K562 (cell line): ENCODE measurements at regions not wholly inside any gene's neighbourhood (a gene's known extent, or its start where the extent isn't known, plus 50 kb on each side); places are given as distances from the start of the nearest gene placed in this dataset.

Source experiments
- ATAC-seq: fragments of 200-7000 bp; cut with Tn5 transposase; 3 replicates; pipeline ENCODE4 v1.9.1; 2020; ENCODE audit warnings: moderate library complexity
- BruUV-seq: library from RNA; stranded (reverse); fragments of 400-500 nt; replicated peaks from 2 replicates; lab custom pipeline; 2021; lab: Mats Ljungman, UMichigan
- CTCF ChIA-PET: fragments of 300-600 bp; formaldehyde crosslinking; extraction: SDS; loops from one replicate; lab custom pipeline; 2021; ENCODE audit warnings: low intra/inter-chr PET ratio; lab: Yijun Ruan, JAX
- POLR2A ChIA-PET: fragments of 300-600, 350-650 bp; sonication (Branson Sonifier 250); formaldehyde crosslinking; extraction: SDS; loops from one replicate; lab custom pipeline; 2021; ENCODE audit warnings: antibody characterized with exemption, inconsistent platforms; lab: Yijun Ruan, JAX
- DNase-seq, 4 experiments: peaks; one replicate each; pipeline versions ENCODE4 v3.0.0 to v3.0.0-alpha.2; 2011 to 2018; ENCODE audit warnings: low spot score in 3 of 4, mixed read lengths in 3 of 4; ENCODE audit errors: extremely low read depth in 1 of 4
- FAIRE-seq: peaks from 2 replicates; lab custom pipeline; 2011; peaks lifted over from hg19 to GRCh38; lab: Jason Lieb, UNC
- H2AFZ ChIP-seq: 2 replicates; pipeline ENCODE4 v1.6.0; 2011; ENCODE audit warnings: low read depth, low read length, control low read depth, inconsistent platforms
- H3K27ac ChIP-seq: fragments of 200-600 bp; 3 replicates; pipeline ENCODE4 v1.8.0; 2011; ENCODE audit warnings: low read depth, mild to moderate bottlenecking, control low read depth, inconsistent platforms, low read length, moderate library complexity, mixed read lengths; ENCODE audit errors: extremely low read depth
- H3K27me3 ChIP-seq, 2 experiments: fragments of 300-600 bp in 1 of 2; 2 replicates in 1 of 2; 3 replicates in 1 of 2; pipeline versions ENCODE4 v1.6.0 to v1.8.0; 2011; ENCODE audit warnings: inconsistent platforms in 2 of 2, low read length in 2 of 2, mild to moderate bottlenecking in 1 of 2, mixed read lengths in 1 of 2, moderate library complexity in 1 of 2; ENCODE audit not compliant: control insufficient read depth in 2 of 2, insufficient read depth in 2 of 2
- H3K36me3 ChIP-seq: fragments of 300-600 bp; 3 replicates; pipeline ENCODE4 v1.8.0; 2011; ENCODE audit warnings: mild to moderate bottlenecking, low read length, inconsistent platforms; ENCODE audit not compliant: control insufficient read depth, insufficient read depth
- H3K4me1 ChIP-seq, 2 experiments: fragments of 200-600 bp in 1 of 2; replicated peaks in 1 of 2; 2 replicates in 1 of 2; 3 replicates in 1 of 2; pipeline versions ENCODE4 v1.5.1 to v1.8.0; 2011; ENCODE audit warnings: inconsistent platforms in 2 of 2, low read length in 2 of 2, mild to moderate bottlenecking in 1 of 2, mixed read lengths in 1 of 2, moderate library complexity in 1 of 2; ENCODE audit not compliant: control insufficient read depth in 2 of 2, insufficient read depth in 2 of 2
- H3K4me2 ChIP-seq: 2 replicates; pipeline ENCODE4 v1.6.1; 2011; ENCODE audit warnings: low read length, control low read depth, inconsistent platforms, mixed read lengths; ENCODE audit not compliant: insufficient read depth
- H3K4me3 ChIP-seq: fragments of 200-600 bp; sonication (generic), shearing (Covaris generic); 2 replicates; pipeline ENCODE4 v1.5.1; 2016; ENCODE audit warnings: control low read depth, inconsistent platforms
- H3K79me2 ChIP-seq: fragments of 200-600 bp; 3 replicates; pipeline ENCODE4 v1.8.0; 2011; ENCODE audit warnings: low read length, inconsistent platforms; ENCODE audit not compliant: control insufficient read depth, insufficient read depth
- H3K9ac ChIP-seq, 2 experiments: 2 replicates each; pipeline versions ENCODE4 v1.6.0 to v1.6.1; 2011; ENCODE audit warnings: low read depth in 2 of 2, low read length in 2 of 2, control low read depth in 1 of 2, inconsistent platforms in 1 of 2, mild to moderate bottlenecking in 1 of 2, mixed read lengths in 1 of 2; ENCODE audit not compliant: insufficient read depth in 1 of 2
- H3K9me1 ChIP-seq: one replicate; pipeline ENCODE4 v1.6.0; 2011; ENCODE audit warnings: inconsistent platforms, mild to moderate bottlenecking, low read length, moderate library complexity; ENCODE audit not compliant: control insufficient read depth, insufficient read depth
- H3K9me3 ChIP-seq: replicated peaks from 2 replicates; pipeline ENCODE4 v1.5.1; 2011; ENCODE audit warnings: low read depth, low read length, inconsistent platforms; ENCODE audit not compliant: control insufficient read depth, insufficient read depth
- H4K20me1 ChIP-seq: replicated peaks from 2 replicates; pipeline ENCODE4 v1.6.1; 2011; ENCODE audit warnings: low read length, inconsistent platforms, mixed read lengths; ENCODE audit not compliant: control insufficient read depth, insufficient read depth
- CHD4 ChIP-seq: fragments of 200-600 bp; sonication (generic); IDR thresholded peaks from 3 replicates; pipeline ENCODE4 v1.6.1; 2012; ENCODE audit warnings: low read depth, mild to moderate bottlenecking, mixed read lengths, low read length, inconsistent platforms; ENCODE audit not compliant: insufficient read depth, insufficient replicate concordance, poor library complexity, severe bottlenecking
- NCOA4 ChIP-seq: fragments of 450-650 bp; IDR thresholded peaks from 2 replicates; pipeline ENCODE4 v1.6.1; 2018; ENCODE audit warnings: mild to moderate bottlenecking; ENCODE audit not compliant: partially characterized antibody
- PHTF2 ChIP-seq: fragments of 250-450 bp; sonication (Bioruptor Pico); IDR thresholded peaks from 2 replicates; pipeline ENCODE4 v1.5.0; 2021; ENCODE audit warnings: mild to moderate bottlenecking
- RBM34 ChIP-seq: fragments of 200-400 bp; formaldehyde crosslinking; IDR thresholded peaks from 2 replicates; pipeline ENCODE4 v1.6.1; 2018; ENCODE audit warnings: low read length, borderline replicate concordance; ENCODE audit not compliant: insufficient read depth
- SNIP1 ChIP-seq: fragments of 450-650 bp; IDR thresholded peaks from 2 replicates; pipeline ENCODE4 v1.7.1; 2017; ENCODE audit warnings: low read depth, mild to moderate bottlenecking
- TCF3 ChIP-seq: sonication (generic); formaldehyde crosslinking; IDR thresholded peaks from 2 replicates; pipeline ENCODE4 v1.4.0; 2020; ENCODE audit warnings: mild to moderate bottlenecking, missing genetic modification reagents
- ZBTB1 ChIP-seq: sonication (generic); formaldehyde crosslinking; IDR thresholded peaks from 2 replicates; pipeline ENCODE4 v1.8.1; 2023; ENCODE audit warnings: missing genetic modification reagents, low read depth, mild to moderate bottlenecking, borderline replicate concordance
- ZNF140 ChIP-seq: fragments of 250-450 bp; sonication (Bioruptor Pico); IDR thresholded peaks from 2 replicates; pipeline ENCODE4 v1.8.0; 2021; ENCODE audit warnings: moderate library complexity, mild to moderate bottlenecking, inconsistent platforms
- ZNF785 ChIP-seq: fragments of 250-450 bp; sonication (Bioruptor Pico); IDR thresholded peaks from 2 replicates; pipeline ENCODE4 v1.4.0; 2020; ENCODE audit warnings: mild to moderate bottlenecking
- WGBS: fragments of 100-300 bp; shearing (Covaris generic); methylation state at CpG from one replicate; pipeline ENCODE4 v1.1.6; 2016; ENCODE audit warnings: low coverage, mixed read lengths; ENCODE audit not compliant: insufficient coverage; ENCODE audit errors: missing lambda C conversion rate; 5-methylcytosine and 5-hydroxymethylcytosine counted together
- in situ Hi-C: fragments of 300-500 bp; cut with MboI; formaldehyde crosslinking; loops from 4 replicates; pipeline ENCODE4 v1.15.0; 2018; ENCODE audit warnings: inconsistent platforms, mixed read lengths
- intact Hi-C: fragments of 100-400 bp; cut with micrococcal nuclease; formaldehyde crosslinking; loops from 2 replicates; pipeline ENCODE4 v1.14.2; 2022
- TF ChIP-seq, protein P1 (sequence below), 2 experiments: fragments of 450-650 bp; IDR thresholded peaks; 2 replicates each; pipeline ENCODE4 v1.6.1; 2016
- TF ChIP-seq, protein P2 (sequence below): sonication (generic); formaldehyde crosslinking; IDR thresholded peaks from 2 replicates; pipeline ENCODE4 v1.8.0; 2022; ENCODE audit warnings: mild to moderate bottlenecking, low read depth, missing genetic modification reagents

DNA sequence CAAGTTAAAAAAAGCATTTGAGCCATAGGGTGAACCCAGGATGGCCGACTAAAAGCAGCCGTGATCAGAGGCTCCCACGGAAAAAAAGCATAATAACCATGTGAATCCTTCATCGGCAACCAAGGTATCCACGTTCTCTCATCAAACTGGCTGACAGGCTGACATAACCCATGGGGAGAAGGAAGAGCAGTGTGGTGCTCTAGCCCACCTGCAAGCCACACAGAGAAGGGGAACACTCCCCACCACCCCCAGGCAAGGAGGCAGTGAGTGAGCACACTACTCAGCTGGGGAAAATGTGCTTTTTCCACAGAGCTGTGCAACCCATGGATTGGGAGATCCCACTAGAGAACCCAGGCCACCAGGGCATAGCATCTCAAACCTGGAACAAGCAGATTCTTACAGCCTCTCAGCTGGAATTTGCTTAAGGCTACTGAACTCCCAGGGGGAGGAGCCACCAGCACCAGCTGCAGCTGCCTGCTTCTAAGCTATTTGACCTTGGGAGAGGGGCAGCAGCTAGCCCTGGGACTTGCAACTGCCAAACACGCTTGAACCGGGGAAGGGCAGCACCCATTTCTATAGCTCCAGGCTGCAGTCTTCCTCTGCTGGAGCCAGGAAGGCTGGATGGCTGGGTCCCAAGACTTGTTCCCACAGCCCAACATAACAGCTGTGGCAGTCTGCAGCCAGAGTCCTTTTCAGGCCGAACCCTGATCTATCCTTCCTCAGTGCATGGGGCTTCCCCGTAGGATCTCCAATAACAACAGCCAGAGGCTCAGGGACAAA lies 178.2 kb upstream of the NRG3 start:
- Histone ChIP-seq H3K4me2 (no peak overlapping the region), H3K4me3 (no peak overlapping the region), H3K79me2 (no peaks in the 10 kb centered on the region), H3K9me1 (no peaks in the 10 kb centered on the region), H3K9ac (no peak overlapping the region), H2AFZ (no peak overlapping the region), H3K4me1 (no peaks in the 10 kb centered on the region), H3K9me3 (no peaks in the 10 kb centered on the region; the same call in 1 of the 2 replicates), H3K27ac (no peak overlapping the region), H3K36me3 (no peaks in the 10 kb centered on the region), H4K20me1 (no peaks in the 10 kb centered on the region), H3K27me3 (no peaks in the 10 kb centered on the region)
- in situ Hi-C loops, result no loop called here
- no TSS peak for BruUV-seq
- WGBS, result 0% methylated on average over 9 of the region's 9 CpGs
- DNase-seq (no peak), ATAC-seq (no peak), FAIRE-seq (no peak)
- ChIA-PET CTCF (no interaction called here), POLR2A (no interaction called here)
- TF ChIP-seq NCOA4, result no peak
- intact Hi-C loops, result no loop called here

DNA sequence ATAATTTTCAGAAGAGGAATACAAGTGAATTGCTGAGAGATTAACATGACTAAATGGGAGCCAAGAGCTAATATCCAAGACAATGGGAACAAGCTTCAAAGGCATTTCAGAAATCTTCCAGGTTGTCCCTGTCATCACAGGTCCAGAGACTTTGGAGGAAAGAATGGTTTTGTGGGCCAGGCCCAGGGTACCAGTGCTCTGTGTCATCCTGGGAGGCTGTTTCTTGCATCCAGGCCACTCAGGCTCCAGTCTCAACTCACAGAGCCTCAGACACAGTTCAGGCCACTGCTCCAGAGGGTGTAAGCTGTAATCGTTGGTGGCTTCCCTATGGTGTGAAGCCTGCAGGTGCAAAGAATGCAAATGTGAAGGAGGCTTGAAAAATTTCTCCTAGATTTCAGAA lies 170.4 kb upstream of the NRG3 start:
- 0% methylated on average over 1 of the region's 1 CpG for WGBS
- H4K20me1 ChIP-seq, result no peaks in the 10 kb centered on the region
- no TSS peak for BruUV-seq
- no peak for TF ChIP-seq RBM34
- TF ChIP-seq ZNF140 (CRISPR knock-in tag), result no peak
- TF ChIP-seq CHD4, result no peak
- TF ChIP-seq ZNF785 (CRISPR knock-in tag), result no peak
- TF ChIP-seq SNIP1, result no peak
- TF ChIP-seq PHTF2, result no peak
- TF ChIP-seq TCF3, result no peak
- TF ChIP-seq, protein P1, sequence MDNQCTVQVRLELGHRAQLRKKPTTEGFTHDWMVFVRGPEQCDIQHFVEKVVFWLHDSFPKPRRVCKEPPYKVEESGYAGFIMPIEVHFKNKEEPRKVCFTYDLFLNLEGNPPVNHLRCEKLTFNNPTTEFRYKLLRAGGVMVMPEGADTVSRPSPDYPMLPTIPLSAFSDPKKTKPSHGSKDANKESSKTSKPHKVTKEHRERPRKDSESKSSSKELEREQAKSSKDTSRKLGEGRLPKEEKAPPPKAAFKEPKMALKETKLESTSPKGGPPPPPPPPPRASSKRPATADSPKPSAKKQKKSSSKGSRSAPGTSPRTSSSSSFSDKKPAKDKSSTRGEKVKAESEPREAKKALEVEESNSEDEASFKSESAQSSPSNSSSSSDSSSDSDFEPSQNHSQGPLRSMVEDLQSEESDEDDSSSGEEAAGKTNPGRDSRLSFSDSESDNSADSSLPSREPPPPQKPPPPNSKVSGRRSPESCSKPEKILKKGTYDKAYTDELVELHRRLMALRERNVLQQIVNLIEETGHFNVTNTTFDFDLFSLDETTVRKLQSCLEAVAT (IDR thresholded peaks at IDR 0.05), result no peak
- TF ChIP-seq ZBTB1, result no peak
- TF ChIP-seq, protein P2, sequence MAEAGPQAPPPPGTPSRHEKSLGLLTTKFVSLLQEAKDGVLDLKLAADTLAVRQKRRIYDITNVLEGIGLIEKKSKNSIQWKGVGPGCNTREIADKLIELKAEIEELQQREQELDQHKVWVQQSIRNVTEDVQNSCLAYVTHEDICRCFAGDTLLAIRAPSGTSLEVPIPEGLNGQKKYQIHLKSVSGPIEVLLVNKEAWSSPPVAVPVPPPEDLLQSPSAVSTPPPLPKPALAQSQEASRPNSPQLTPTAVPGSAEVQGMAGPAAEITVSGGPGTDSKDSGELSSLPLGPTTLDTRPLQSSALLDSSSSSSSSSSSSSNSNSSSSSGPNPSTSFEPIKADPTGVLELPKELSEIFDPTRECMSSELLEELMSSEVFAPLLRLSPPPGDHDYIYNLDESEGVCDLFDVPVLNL (CRISPR knock-in tag), result no peak
- H3K9me3 ChIP-seq, result no peaks in the 10 kb centered on the region
- no peak for FAIRE-seq
- H3K4me1 ChIP-seq, result no peaks in the 10 kb centered on the region
- H3K4me2 ChIP-seq, result no peak overlapping the region
- in situ Hi-C loops (no loop called here), intact Hi-C loops (no loop called here)
- H3K79me2 ChIP-seq, result no peaks in the 10 kb centered on the region
- ChIA-PET CTCF (no interaction called here), POLR2A (no interaction called here)
- no peak for ATAC-seq
- H3K9ac ChIP-seq, result no peak overlapping the region
- no peaks in the 10 kb centered on the region for H3K27me3 ChIP-seq
- DNase-seq, result no peak
- no peak overlapping the region for H3K27ac ChIP-seq
- H3K36me3 ChIP-seq, result no peaks in the 10 kb centered on the region
- H2AFZ ChIP-seq, result no peak overlapping the region
- no peak overlapping the region for H3K4me3 ChIP-seq
- H3K9me1 ChIP-seq, result no peaks in the 10 kb centered on the region
